GM18517 (cell line): ENCODE measurements at regions not wholly inside any gene's neighbourhood (a gene's known extent, or its start where the extent isn't known, plus 50 kb on each side); places are given as distances from the start of the nearest gene placed in this dataset.
A peak's percentile ranks its signal among the peaks of the same experiment; 100 is the strongest.

ENCODE experiments used
- ATAC-seq: cut with Tn5 transposase; IDR thresholded peaks from one replicate; pipeline ENCODE4 v1.9.1; 2021; ENCODE audit warnings: mild to moderate bottlenecking, moderate library complexity; ENCODE audit not compliant: unreplicated experiment

DNA sequence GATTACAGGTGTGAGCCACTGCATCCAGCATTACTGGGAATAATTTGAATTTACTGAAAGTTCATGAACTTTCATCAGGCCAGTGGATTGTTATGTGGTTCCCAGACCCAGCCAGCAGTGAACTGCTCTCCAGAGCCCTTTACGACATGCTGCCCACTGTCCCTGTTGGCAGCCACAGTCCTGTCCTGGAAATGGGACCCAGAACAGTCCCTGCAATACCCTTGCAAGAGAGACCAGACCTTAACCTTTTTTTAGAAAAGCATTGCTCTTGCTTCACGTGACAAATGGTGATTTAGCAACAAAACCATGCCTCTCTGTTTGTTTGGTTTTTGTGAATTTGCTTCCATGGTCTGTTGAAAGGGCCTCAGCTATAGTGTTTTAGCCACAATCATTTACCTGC lies 367.3 kb upstream of the C2CD4B start:
- ATAC-seq = no peak

- ATAC-seq = no peak
Observed at GRCh38 chr15:62533687-62534086, 368.6 kb upstream of the C2CD4B start.

DNA sequence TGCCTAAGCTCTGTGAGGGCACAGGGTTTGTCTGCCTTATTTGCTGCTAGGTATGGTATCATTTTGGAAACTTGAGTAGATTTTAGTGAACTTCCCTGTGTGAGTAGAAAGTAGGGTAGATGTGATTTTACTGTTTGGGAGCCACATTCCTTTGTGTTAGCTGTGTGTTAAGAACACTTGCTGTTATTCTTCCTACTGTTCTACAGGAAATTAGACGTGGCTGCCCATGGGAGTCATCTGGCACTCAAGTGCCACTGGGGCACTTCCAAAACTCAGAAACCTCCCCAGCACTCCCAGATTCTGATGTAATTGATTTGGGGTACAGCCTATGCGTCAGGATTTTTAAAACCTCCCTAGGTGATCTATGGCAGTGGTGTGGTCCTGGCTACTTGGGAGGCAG lies 369.9 kb upstream of the C2CD4B start:
- ATAC-seq = no peak

DNA sequence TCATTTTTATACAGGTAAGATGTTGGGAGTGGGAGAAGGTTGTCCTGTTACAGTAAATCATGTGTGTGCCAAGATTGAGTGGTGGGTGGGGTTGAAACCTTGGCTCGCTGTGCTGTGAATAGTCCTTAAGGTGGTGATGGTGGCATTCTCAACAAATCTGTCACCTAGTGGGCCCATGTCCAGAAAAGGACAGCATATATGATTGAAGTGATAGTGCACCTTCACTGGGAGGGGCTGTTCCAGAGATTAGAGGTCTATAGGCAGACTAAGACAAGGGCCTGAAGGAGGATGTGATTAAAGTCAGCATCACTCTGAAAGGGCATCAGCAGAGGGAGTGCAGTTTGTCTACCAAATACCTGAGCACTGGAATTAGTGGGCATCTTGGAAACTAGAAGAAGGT lies 374.2 kb upstream of the C2CD4B start:
- no peak for ATAC-seq

- ATAC-seq = no peak
Observed at GRCh38 chr15:62541250-62541649, 376.2 kb upstream of the C2CD4B start.

GRCh38 chr15:62541846-62542245 lies 376.8 kb upstream of the C2CD4B start:
- no peak for ATAC-seq

- no peak for ATAC-seq
Observed at GRCh38 chr15:62544446-62544845, 379.4 kb upstream of the C2CD4B start.

GRCh38 chr15:62545467-62546227 lies 380.6 kb upstream of the C2CD4B start:
- ATAC-seq = no peak

- no peak for ATAC-seq
Observed at GRCh38 chr15:62546628-62547027, 381.5 kb upstream of the C2CD4B start.

- no peak for ATAC-seq
Observed at GRCh38 chr15:62547584-62547983, 382.5 kb upstream of the C2CD4B start.

DNA sequence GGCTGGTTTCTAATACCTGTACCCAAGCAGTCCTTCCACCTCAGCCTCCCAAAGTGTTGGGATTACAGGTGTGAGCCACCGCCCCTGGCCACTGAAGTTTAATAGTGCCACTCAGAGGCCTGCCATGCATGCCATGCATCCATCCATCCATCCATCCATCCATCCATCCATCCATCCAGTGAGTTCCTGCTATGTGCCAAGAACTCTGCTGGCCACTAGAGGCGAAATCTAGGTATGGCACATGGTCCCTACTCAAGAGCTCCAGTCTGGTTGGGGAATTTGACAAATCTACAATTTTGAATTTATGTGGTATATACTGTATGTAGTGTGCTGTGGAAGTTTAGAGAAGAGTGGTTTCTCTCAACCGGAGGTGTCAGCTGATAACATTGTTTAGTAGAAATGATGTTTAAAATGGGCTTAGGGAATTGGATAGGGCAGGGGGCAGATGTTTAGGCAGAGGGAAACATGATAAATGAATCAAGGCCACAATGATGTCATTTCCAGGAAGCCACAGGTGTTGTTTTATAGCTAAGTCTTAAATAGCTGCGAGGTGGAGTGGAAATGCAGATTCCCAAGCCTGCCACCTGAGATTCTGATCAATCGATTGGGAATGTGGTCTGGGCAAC lies 384.4 kb upstream of the C2CD4B start:
- ATAC-seq = no peak

GRCh38 chr15:62550106-62550505 lies 385.0 kb upstream of the C2CD4B start:
- no peak for ATAC-seq

DNA sequence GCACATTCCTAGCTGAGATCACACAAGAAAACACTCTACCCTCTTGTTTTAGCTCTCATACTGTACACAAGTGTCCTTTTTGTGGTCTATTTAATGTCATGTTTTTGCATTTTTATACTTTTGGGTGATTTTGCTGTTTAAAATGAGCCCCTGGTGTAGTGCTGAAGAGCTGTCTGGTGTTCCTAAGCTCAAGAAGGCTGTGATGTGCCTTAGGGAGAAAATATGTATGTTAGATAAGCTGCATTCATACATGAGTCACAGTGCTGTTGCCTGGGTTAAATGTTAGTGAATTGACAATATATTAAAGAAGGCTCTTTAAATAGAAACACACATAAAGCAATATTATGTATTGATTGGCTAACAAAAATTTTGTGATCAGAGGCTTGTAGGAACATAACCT lies 387.4 kb upstream of the C2CD4B start:
- ATAC-seq = no peak

GRCh38 chr15:62553911-62554563 lies 389.0 kb upstream of the C2CD4B start:
- ATAC-seq = peak; percentile 60

- ATAC-seq = no peak
Observed at GRCh38 chr15:62558640-62559380, 393.7 kb upstream of the C2CD4B start.

- ATAC-seq = no peak
Observed at GRCh38 chr15:62559381-62559733, 394.3 kb upstream of the C2CD4B start.

- no peak for ATAC-seq
Observed at GRCh38 chr15:62561059-62561519, 396.0 kb upstream of the C2CD4B start.

- ATAC-seq = no peak
Observed at GRCh38 chr15:62561571-62561970, 396.5 kb upstream of the C2CD4B start.

- ATAC-seq = no peak
Observed at GRCh38 chr15:62564886-62565633, 400.0 kb upstream of the C2CD4B start.

DNA sequence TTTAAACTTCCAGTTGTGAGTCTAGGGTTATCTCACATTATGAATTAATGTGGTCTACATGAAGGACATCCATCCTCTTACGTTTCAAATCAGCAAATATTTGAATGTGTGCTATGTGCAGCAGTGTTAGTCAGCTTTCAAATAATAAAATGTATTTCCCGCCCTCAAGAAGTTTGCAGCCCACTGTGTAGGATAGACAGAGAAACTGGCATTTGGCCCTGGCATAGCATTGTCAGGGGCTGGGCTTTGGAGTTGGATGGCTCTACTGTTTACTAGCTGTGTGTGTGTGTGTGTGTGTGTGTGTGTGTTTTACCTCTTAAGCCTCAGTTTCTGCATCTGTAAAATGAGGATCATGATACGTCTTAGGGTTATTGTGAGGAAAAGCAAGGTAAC lies 400.5 kb upstream of the C2CD4B start:
- ATAC-seq = no peak

GRCh38 chr15:62566248-62566647 lies 401.2 kb upstream of the C2CD4B start:
- no peak for ATAC-seq
